ENCODE measurements at regions not wholly inside any gene's neighbourhood (a gene's known extent, or its start where the extent isn't known, plus 50 kb on each side); places are given as distances from the start of the nearest gene placed in this dataset.

DNA sequence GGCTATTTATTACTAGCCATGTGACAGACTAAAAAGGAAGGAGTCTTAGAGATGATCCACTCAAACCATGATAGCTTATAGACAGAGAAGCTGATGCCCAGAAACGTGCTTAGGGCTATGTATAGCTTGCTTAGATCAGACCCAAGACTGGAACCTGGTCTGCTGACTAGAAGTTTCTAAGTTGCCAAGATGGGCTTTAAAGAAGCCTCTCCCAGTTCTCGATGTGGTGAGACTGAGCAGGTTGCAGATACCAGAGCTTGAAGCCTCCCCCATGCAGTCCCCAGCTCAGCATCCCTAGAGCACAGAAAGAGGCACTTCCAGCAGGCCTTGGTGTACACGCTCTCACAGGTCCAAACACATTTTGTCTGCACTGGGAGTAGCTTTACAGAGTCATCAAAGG is 51.1 kb upstream of the ATP10B start:
- Histone ChIP-seq H3K4me3 (no peak overlapping the region), H3K4me1 (ENCODE audit: low read depth) (no peaks in the 10 kb centered on the region), H3K27me3 (no peaks in the 10 kb centered on the region), H3K9me3 (ENCODE audit: low read depth) (no peaks in the 10 kb centered on the region), H3K27ac (no peak overlapping the region), H3K36me3 (no peaks in the 10 kb centered on the region)
- DNase-seq (ENCODE audit: low read depth in 1 of 2, low spot score in 1 of 2): no peak
- TF ChIP-seq, protein P1, sequence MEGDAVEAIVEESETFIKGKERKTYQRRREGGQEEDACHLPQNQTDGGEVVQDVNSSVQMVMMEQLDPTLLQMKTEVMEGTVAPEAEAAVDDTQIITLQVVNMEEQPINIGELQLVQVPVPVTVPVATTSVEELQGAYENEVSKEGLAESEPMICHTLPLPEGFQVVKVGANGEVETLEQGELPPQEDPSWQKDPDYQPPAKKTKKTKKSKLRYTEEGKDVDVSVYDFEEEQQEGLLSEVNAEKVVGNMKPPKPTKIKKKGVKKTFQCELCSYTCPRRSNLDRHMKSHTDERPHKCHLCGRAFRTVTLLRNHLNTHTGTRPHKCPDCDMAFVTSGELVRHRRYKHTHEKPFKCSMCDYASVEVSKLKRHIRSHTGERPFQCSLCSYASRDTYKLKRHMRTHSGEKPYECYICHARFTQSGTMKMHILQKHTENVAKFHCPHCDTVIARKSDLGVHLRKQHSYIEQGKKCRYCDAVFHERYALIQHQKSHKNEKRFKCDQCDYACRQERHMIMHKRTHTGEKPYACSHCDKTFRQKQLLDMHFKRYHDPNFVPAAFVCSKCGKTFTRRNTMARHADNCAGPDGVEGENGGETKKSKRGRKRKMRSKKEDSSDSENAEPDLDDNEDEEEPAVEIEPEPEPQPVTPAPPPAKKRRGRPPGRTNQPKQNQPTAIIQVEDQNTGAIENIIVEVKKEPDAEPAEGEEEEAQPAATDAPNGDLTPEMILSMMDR (IDR thresholded peaks at IDR 0.05; ENCODE audit: low read depth, low read length): no peak
